GM23338 (cell line): ENCODE measurements at regions not wholly inside any gene's neighbourhood (a gene's known extent, or its start where the extent isn't known, plus 50 kb on each side); places are given as distances from the start of the nearest gene placed in this dataset.

ENCODE experiments used
- ATAC-seq: fragments of 200-7000 bp; cut with Tn5 transposase; 3 replicates; pipeline ENCODE4 v1.9.1; 2020
- DNase-seq: peaks from one replicate; pipeline ENCODE4 v3.0.0-alpha.2; 2015; ENCODE audit warnings: low spot score
- H2AFZ ChIP-seq: fragments of 200-600 bp; sonication (generic); 2 replicates; pipeline ENCODE4 v1.8.0; 2016; ENCODE audit warnings: antibody characterized with exemption, mild to moderate bottlenecking, moderate library complexity
- H3F3A ChIP-seq: fragments of 200-600 bp; sonication (generic); replicated peaks from 2 replicates; pipeline ENCODE4 v1.8.0; 2017; ENCODE audit warnings: antibody characterized with exemption, mixed run types, low read depth
- H3K27ac ChIP-seq: fragments of 200-600 bp; sonication (generic); 2 replicates; pipeline ENCODE4 v1.6.1; 2016; ENCODE audit warnings: low read depth
- H3K27me3 ChIP-seq: fragments of 200-600 bp; sonication (generic); 2 replicates; pipeline ENCODE4 v1.8.0; 2016; ENCODE audit warnings: mild to moderate bottlenecking, mixed run types, moderate library complexity; ENCODE audit not compliant: insufficient read depth
- H3K36me3 ChIP-seq: fragments of 200-600 bp; sonication (generic); 2 replicates; pipeline ENCODE4 v1.8.0; 2016; ENCODE audit warnings: mild to moderate bottlenecking; ENCODE audit not compliant: insufficient read depth
- H3K4me1 ChIP-seq: fragments of 200-600 bp; sonication (generic); 2 replicates; pipeline ENCODE4 v1.8.0; 2016; ENCODE audit warnings: mild to moderate bottlenecking, moderate library complexity; ENCODE audit not compliant: insufficient read depth
- H3K4me2 ChIP-seq: fragments of 200-600 bp; sonication (generic); 2 replicates; pipeline ENCODE4 v1.7.1; 2017; ENCODE audit warnings: mixed run types
- H3K4me3 ChIP-seq: fragments of 200-600 bp; sonication (generic); 2 replicates; pipeline ENCODE4 v1.6.1; 2016; ENCODE audit warnings: mixed run types
- H3K79me2 ChIP-seq: fragments of 200-600 bp; sonication (generic); replicated peaks from 2 replicates; pipeline ENCODE4 v1.8.0; 2017; ENCODE audit warnings: mild to moderate bottlenecking; ENCODE audit not compliant: insufficient read depth
- H3K9me2 ChIP-seq: fragments of 200-600 bp; sonication (generic); 2 replicates; pipeline ENCODE4 v1.8.0; 2017; ENCODE audit not compliant: insufficient read depth
- H4K20me1 ChIP-seq: fragments of 200-600 bp; sonication (generic); replicated peaks from 2 replicates; pipeline ENCODE4 v1.8.0; 2017; ENCODE audit warnings: mild to moderate bottlenecking; ENCODE audit not compliant: insufficient read depth
- H3K27ac Mint-ChIP-seq: 2 replicates; pipeline ENCODE4 v1.8.0; 2020; ENCODE audit warnings: inconsistent platforms, mild to moderate bottlenecking, moderate library complexity, mixed read lengths
- H3K27me3 Mint-ChIP-seq: 3 replicates; pipeline ENCODE4 v1.8.0; 2022; ENCODE audit warnings: low read depth, mild to moderate bottlenecking, moderate library complexity, mixed read lengths, inconsistent platforms; ENCODE audit not compliant: insufficient read depth, poor library complexity
- H3K36me3 Mint-ChIP-seq: 3 replicates; pipeline ENCODE4 v1.8.0; 2021; ENCODE audit warnings: low read depth, mild to moderate bottlenecking, inconsistent platforms, moderate library complexity, mixed read lengths
- H3K4me1 Mint-ChIP-seq: 3 replicates; pipeline ENCODE4 v1.8.0; 2020; ENCODE audit warnings: mild to moderate bottlenecking, inconsistent platforms, mixed read lengths
- H3K4me3 Mint-ChIP-seq: 3 replicates; pipeline ENCODE4 v1.8.0; 2021; ENCODE audit warnings: moderate library complexity, mild to moderate bottlenecking, inconsistent platforms, mixed read lengths
- H3K9me3 Mint-ChIP-seq: 3 replicates; pipeline ENCODE4 v1.8.0; 2020; ENCODE audit warnings: moderate library complexity, mild to moderate bottlenecking, inconsistent platforms, mixed read lengths
- CREB1 ChIP-seq: fragments of 250-450 bp; sonication (Bioruptor Pico); IDR thresholded peaks from 2 replicates; pipeline ENCODE4 v1.5.0; 2020; ENCODE audit warnings: low read depth, mild to moderate bottlenecking, moderate library complexity
- CTCF ChIP-seq, 2 experiments: fragments of 200-600 bp in 1 of 2; sonication (generic) in 1 of 2; conservative IDR thresholded peaks; 2 replicates each; pipeline versions ENCODE4 v1.5.1 to v1.6.1; 2016 to 2017; ENCODE audit warnings: antibody characterized with exemption in 2 of 2, low read depth in 2 of 2, mild to moderate bottlenecking in 2 of 2, moderate library complexity in 1 of 2
- EZH2 ChIP-seq: fragments of 200-600 bp; sonication (generic); IDR thresholded peaks from one replicate; pipeline ENCODE4 v1.8.0; 2017; ENCODE audit warnings: antibody characterized with exemption, mild to moderate bottlenecking, low read depth; ENCODE audit not compliant: unreplicated experiment
- EZH2phosphoT487 ChIP-seq: fragments of 200-600 bp; sonication (generic); IDR thresholded peaks from one replicate; pipeline ENCODE4 v1.8.1; 2018; ENCODE audit warnings: antibody characterized with exemption; ENCODE audit not compliant: unreplicated experiment
- JUNB ChIP-seq: IDR thresholded peaks from one replicate; pipeline ENCODE4 v1.6.1; 2016; ENCODE audit warnings: antibody characterized with exemption; ENCODE audit not compliant: unreplicated experiment
- NANOG ChIP-seq: IDR thresholded peaks from 2 replicates; pipeline ENCODE4 v1.6.1; 2016; ENCODE audit warnings: antibody characterized with exemption, borderline replicate concordance
- REST ChIP-seq: IDR thresholded peaks from one replicate; pipeline ENCODE4 v1.6.1; 2018; ENCODE audit warnings: antibody characterized with exemption; ENCODE audit not compliant: unreplicated experiment
- STAT1 ChIP-seq: IDR thresholded peaks from one replicate; pipeline ENCODE4 v1.6.1; 2016; ENCODE audit warnings: antibody characterized with exemption; ENCODE audit not compliant: unreplicated experiment
- TF ChIP-seq, protein P1 (sequence below): fragments of 250-450 bp; sonication (Bioruptor Pico); IDR thresholded peaks from 2 replicates; pipeline ENCODE4 v1.5.0; 2020; ENCODE audit warnings: mild to moderate bottlenecking, moderate library complexity

GRCh38 chr12:67426067-67426466 is 156.9 kb downstream of the CAND1 start (continued):
- TF ChIP-seq, protein P1, sequence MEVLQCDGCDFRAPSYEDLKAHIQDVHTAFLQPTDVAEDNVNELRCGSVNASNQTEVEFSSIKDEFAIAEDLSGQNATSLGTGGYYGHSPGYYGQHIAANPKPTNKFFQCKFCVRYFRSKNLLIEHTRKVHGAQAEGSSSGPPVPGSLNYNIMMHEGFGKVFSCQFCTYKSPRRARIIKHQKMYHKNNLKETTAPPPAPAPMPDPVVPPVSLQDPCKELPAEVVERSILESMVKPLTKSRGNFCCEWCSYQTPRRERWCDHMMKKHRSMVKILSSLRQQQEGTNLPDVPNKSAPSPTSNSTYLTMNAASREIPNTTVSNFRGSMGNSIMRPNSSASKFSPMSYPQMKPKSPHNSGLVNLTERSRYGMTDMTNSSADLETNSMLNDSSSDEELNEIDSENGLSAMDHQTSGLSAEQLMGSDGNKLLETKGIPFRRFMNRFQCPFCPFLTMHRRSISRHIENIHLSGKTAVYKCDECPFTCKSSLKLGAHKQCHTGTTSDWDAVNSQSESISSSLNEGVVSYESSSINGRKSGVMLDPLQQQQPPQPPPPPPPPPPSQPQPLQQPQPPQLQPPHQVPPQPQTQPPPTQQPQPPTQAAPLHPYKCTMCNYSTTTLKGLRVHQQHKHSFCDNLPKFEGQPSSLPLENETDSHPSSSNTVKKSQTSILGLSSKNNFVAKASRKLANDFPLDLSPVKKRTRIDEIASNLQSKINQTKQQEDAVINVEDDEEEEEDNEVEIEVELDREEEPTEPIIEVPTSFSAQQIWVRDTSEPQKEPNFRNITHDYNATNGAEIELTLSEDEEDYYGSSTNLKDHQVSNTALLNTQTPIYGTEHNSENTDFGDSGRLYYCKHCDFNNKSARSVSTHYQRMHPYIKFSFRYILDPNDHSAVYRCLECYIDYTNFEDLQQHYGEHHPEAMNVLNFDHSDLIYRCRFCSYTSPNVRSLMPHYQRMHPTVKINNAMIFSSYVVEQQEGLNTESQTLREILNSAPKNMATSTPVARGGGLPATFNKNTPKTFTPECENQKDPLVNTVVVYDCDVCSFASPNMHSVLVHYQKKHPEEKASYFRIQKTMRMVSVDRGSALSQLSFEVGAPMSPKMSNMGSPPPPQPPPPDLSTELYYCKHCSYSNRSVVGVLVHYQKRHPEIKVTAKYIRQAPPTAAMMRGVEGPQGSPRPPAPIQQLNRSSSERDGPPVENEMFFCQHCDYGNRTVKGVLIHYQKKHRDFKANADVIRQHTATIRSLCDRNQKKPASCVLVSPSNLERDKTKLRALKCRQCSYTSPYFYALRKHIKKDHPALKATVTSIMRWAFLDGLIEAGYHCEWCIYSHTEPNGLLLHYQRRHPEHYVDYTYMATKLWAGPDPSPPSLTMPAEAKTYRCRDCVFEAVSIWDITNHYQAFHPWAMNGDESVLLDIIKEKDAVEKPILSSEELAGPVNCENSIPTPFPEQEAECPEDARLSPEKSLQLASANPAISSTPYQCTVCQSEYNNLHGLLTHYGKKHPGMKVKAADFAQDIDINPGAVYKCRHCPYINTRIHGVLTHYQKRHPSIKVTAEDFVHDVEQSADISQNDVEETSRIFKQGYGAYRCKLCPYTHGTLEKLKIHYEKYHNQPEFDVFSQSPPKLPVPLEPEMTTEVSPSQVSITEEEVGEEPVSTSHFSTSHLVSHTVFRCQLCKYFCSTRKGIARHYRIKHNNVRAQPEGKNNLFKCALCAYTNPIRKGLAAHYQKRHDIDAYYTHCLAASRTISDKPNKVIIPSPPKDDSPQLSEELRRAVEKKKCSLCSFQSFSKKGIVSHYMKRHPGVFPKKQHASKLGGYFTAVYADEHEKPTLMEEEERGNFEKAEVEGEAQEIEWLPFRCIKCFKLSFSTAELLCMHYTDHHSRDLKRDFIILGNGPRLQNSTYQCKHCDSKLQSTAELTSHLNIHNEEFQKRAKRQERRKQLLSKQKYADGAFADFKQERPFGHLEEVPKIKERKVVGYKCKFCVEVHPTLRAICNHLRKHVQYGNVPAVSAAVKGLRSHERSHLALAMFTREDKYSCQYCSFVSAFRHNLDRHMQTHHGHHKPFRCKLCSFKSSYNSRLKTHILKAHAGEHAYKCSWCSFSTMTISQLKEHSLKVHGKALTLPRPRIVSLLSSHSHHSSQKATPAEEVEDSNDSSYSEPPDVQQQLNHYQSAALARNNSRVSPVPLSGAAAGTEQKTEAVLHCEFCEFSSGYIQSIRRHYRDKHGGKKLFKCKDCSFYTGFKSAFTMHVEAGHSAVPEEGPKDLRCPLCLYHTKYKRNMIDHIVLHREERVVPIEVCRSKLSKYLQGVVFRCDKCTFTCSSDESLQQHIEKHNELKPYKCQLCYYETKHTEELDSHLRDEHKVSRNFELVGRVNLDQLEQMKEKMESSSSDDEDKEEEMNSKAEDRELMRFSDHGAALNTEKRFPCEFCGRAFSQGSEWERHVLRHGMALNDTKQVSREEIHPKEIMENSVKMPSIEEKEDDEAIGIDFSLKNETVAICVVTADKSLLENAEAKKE (CRISPR knock-in tag) = no peak
- TF ChIP-seq JUNB = no peak

GRCh38 chr12:67427336-67427735 is 158.2 kb downstream of the CAND1 start:
- peaks cover 2% of the 10 kb centered on the region for H3K27me3 Mint-ChIP-seq
- H3K4me2 ChIP-seq = no peak overlapping the region
- no peaks in the 10 kb centered on the region for H3K27me3 ChIP-seq
- TF ChIP-seq JUNB (no peak), CREB1 (CRISPR knock-in tag) (no peak), REST (no peak), EZH2 (no peak), EZH2phosphoT487 (no peak), CTCF (conservative IDR thresholded peaks at IDR 0.05; ENCODE audit: low read depth in 2 of 2) (no peak), NANOG (no peak), STAT1 (no peak)
- no peak overlapping the region for H3K27ac ChIP-seq
- no peak overlapping the region for H2AFZ ChIP-seq
- DNase-seq (no peak), ATAC-seq (no peak)
- H3F3A ChIP-seq = no peaks in the 10 kb centered on the region
- no peak overlapping the region for H3K4me3 ChIP-seq
- peaks cover 4% of the 10 kb centered on the region; the same call in 1 of the 2 replicates for H3K4me1 ChIP-seq
- H3K36me3 Mint-ChIP-seq = no peaks in the 10 kb centered on the region
- H3K4me1 Mint-ChIP-seq = no peaks in the 10 kb centered on the region; the same call in 2 of the 3 replicates
- H4K20me1 ChIP-seq = no peaks in the 10 kb centered on the region
- H3K79me2 ChIP-seq = no peaks in the 10 kb centered on the region
- H3K27ac Mint-ChIP-seq = no peak overlapping the region
- no peak overlapping the region for H3K4me3 Mint-ChIP-seq
- H3K9me2 ChIP-seq = peaks cover 11% of the 10 kb centered on the region; the same call in 1 of the 2 replicates
- H3K9me3 Mint-ChIP-seq = no peaks in the 10 kb centered on the region
- no peaks in the 10 kb centered on the region for H3K36me3 ChIP-seq
